AG08395 (cell line): ENCODE measurements at regions not wholly inside any gene's neighbourhood (a gene's known extent, or its start where the extent isn't known, plus 50 kb on each side); places are given as distances from the start of the nearest gene placed in this dataset.
"Not testable (repeated sequence)": the region's sequence is repeated elsewhere in the genome, so short reads cannot be mapped to it uniquely, and the experiment has no call there.

Experiments used
- DNase-seq: peaks from one replicate; pipeline ENCODE4 v3.0.0; 2012; ENCODE audit warnings: mixed read lengths, low spot score

DNA sequence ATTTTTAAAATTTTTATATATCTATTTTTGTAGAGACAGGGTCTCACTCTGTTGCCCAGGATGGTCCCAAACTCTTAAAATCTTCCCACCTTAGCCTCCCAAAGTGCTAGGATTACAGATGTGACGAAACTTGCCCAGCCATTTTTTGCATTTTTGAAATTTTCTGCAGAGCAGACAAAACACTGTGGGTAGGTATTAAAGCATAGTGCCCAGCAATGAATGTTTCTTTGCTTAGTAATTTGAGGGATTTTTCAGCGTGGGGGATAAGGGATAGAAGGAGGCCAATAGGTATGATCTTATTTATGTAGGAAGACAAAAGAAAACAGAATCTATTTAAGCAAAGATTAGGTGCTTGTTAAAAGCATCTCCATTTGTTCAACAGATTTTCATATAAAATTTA is 446.8 kb upstream of the DPH6 start:
- DNase-seq = no peak

DNA sequence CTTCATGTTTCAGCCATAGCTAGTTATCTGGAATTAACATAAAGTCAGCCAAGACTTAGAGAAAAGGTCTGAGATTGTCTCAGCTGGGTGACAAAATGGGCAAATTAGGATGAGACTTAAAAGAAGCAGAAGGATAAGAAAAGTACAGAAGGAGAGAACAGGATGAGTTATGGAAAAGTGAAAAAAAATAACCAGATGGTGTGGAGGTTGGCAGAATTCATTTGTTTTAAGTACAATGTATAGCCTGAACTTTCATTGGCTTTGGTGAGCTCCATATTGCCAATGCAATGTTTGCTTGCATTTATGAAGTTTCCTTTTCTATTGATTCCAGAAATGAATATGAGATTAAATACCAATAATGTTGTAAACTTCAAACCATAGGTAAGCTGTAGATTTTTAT is 447.2 kb upstream of the DPH6 start:
- no peak for DNase-seq

- DNase-seq = no peak
These were observed 448.9 kb upstream of the DPH6 start for GRCh38 chr15:35994876-35995275.

GRCh38 chr15:35998663-35999602 is 453.0 kb upstream of the DPH6 start:
- no peak for DNase-seq

- DNase-seq = no peak
These were observed 459.0 kb upstream of the DPH6 start for GRCh38 chr15:36004891-36005490.

DNA sequence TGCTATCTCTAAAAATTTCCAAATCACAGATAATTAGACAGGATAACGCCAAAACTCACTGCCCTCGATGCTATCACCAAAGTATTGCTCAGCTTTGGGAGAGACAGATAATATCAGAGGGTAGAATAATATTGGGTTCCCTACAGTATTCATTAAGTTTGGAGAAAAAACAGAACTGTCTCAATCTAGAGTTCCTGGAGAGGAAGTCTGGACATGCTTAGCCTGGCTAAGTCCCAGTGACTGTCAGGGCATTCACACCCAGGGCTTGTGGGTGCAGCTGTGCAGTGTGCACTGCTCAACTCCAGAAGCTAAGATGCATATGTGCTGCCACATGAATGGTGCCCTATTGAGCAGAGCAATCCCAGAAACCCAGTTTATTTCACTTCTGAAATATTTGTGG is 459.6 kb upstream of the DPH6 start:
- no peak for DNase-seq

DNA sequence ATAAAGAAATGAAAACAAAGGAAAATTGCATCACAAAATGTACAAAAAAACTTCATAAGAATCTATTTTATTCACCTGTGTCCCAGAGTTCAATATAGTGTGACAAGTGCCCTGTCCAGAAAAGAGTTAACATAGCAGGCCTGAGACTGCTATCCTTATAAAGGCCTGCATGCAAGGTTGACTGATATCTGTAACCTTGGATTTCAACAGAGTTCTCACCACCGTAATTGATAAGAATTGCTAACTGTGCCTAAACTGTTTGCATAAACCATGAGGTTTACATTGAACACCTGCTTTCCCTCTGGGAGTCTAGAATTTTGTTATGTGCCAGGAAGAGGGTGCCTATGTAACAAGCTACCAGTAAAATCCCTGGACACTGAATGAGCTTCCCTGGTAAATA is 461.7 kb upstream of the DPH6 start:
- DNase-seq = no peak

DNA sequence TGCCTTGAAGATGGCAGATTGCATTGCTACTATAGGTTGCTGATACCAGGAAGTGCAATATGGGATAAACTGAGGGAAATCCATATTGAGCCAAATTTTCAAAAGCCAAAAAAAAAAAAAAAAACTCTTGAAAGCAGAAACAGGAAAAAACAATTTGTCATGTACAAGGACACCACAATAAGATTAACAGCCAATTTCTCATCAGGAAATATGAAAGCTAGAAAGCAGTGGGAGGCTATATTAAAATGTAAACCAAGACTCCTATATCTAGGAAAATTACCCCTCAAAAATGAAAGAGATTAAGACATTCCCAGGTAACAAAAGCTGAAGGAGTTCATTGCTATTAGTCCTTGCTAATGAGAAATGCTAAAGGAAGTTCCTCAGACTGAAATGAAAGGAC is 462.8 kb upstream of the DPH6 start:
- DNase-seq = no peak

GRCh38 chr15:36024031-36024688 is 478.2 kb upstream of the DPH6 start:
- DNase-seq = no peak

GRCh38 chr15:36026627-36027283 is 480.8 kb upstream of the DPH6 start:
- no peak for DNase-seq

- DNase-seq = peak; percentile 49
These were observed 483.7 kb upstream of the DPH6 start for GRCh38 chr15:36029606-36030210.

DNA sequence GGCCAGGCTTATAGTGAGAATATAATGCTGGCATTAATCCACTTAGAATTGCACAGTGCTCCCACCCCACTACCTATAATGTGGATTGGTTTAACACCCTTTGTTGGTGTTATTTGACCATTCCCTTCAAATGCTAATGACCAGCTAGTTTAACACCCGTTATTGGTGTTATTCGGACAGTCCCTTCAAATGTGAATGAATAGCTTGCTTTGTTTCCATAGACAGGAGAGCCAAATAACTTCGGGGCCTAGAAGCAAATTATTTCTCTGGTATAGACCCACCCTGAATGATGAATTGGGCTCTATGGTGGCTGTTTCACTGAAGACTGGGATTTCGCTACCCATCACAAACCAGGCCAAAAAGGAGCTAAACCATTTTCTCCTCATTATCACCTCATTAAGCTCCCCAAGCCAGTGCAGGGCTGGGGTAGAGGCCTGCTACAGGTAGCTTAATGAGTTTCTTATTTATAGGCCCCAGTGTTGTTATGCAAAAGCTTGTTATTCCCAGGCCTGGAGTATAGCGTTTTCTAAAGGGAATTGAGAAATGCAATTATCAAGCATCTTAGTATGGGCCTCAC is 494.1 kb upstream of the DPH6 start:
- no peak for DNase-seq

DNA sequence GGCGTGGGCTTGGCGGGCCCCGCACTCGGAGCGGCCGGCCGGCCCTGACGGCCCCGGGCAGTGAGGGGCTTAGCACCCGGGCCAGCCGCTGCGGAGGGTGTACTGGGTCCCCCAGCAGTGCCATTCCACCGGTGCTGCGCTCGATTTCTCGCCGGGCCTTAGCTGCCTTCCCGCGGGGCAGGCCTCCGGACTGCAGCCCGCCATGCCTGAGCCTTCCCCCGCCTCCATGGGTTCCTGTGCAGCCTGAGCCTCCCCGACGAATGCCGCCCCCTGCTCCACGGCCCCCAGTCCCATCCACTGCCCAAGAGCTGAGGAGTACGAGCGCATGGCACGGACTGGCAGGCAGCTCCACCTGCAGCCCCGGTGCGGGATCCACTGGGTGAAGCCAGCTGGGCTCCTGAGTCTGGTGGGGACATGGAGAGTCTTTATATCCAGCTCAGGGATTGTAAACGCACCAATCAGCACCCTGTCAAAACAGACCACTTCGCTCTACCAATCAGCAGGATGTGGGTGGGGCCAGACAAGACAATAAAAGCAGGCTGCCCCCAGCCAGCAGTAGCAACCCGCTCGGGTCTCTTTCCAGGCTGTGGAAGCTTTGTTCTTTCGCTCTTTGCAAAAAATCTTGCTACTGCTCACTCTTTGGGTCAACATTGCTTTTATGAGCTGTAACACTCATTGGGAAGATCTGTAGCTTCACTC is 501.2 kb upstream of the DPH6 start:
- not testable (repeated sequence) for DNase-seq

DNA sequence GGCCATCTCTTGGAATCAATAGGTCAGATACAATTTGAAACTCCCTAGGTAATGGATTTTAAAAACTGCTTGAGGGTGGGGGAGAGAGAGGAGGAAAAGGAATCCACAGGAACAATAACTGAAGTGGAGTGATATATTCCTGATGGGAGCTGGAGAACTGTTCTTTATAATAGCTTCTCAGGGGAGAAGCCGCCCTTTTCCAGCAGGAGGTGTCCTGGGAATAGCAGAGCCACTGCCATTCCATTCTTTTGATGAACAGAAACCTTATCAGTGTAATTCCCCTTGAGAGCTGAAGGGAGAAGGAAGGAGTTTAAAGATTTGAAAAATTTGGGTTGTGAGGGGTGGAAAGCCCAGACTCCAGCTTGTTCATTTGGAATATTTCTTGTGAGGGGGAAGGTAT is 504.9 kb upstream of the DPH6 start:
- no peak for DNase-seq

- DNase-seq = not testable (repeated sequence)
These were observed 506.7 kb upstream of the DPH6 start for GRCh38 chr15:36052641-36053040.

DNA sequence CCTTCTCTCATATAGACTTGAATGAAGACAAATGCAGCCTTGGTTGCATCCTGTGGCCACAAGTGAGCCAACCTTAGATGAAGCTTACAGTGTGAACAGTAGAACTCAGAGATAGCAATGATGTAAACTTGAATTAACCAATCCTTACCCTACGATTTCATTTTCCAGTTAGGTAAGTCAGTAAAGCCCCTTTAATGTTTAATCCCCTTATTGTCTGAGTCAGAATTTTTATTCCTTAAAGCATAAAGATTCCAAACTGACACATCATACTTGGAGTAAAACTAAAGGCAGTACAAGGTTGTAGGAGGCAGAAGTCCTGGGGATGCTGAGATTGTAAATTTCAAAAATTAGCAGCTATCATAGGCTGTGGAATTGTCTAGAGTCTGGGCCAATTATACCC is 507.8 kb upstream of the DPH6 start:
- DNase-seq = no peak

DNA sequence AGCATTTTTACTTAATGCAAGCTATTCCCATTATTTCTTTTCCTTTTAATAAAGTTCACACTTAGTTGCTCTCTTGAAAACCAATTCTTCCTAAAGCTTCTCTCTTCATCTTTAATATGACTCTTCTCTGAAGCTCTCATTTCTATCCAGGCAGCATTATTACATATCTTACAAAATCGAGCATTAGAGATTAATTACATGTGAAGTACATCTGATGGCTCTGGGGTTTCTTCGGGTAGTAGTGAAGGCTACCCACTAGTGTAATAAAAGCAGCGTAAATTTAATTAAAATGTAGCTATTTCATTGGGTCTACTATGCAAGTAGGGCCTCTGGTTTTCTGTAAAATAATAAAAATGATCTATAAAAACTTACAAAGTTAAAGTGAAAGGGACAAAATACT is 513.6 kb upstream of the DPH6 start:
- DNase-seq = no peak

DNA sequence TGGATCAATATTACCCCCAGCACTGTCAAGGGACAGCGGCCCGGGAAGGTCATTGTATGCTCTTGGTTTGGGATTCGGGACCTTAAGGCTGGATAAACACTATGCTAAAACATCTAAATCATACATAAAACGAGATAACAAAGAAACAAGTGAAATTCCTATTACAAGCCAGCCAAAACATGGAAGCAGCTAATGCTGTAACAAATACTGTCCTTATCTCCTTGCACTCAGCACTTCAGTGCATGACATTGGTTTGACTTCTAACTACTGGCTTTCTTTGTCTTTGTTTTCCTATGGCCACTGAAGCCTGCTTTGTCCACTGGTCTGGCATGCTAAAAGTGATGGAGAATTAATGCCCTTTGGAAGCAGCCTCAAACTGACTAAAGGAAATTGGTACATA is 516.4 kb upstream of the DPH6 start:
- no peak for DNase-seq

DNA sequence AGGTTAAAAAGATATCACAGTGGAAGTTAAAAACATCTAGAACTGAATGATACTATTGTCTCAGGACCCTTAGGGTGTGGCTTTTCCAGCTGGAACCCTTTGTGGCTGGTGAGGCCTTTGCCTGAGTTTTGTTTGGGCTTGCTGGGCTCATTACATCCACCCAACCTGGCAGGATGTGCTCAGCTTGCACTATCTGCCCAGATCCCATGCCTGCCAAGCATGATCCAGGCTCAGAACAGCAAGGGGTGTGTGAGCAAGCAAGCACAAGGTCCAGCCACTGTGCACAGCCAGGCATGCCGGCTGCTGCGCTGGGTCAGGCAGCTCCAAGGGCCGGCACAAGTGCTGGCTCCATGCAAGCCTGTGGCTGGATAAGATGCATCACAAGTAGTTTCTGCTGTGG is 512.7 kb upstream of the CDIN1 start:
- no peak for DNase-seq

GRCh38 chr15:36067483-36068274 is 511.7 kb upstream of the CDIN1 start:
- DNase-seq = no peak
